Suprapubic skin (tissue), 3 donors: ENCODE measurements at regions not wholly inside any gene's neighbourhood (a gene's known extent, or its start where the extent isn't known, plus 50 kb on each side); places are given as distances from the start of the nearest gene placed in this dataset.

Experiments
- POLR2A ChIP-seq, 2 donors: fragments of 450-650 bp; IDR thresholded peaks; one replicate each; pipeline ENCODE4 v1.6.1; 2017; ENCODE audit warnings: antibody characterized with exemption in 2 of 2, mild to moderate bottlenecking in 2 of 2, moderate library complexity in 2 of 2
- TF ChIP-seq, protein P1 (sequence below), 2 donors: fragments of 200-600 bp in 1 of 2; fragments of 450-650 bp in 1 of 2; sonication (generic) in 1 of 2; IDR thresholded peaks; one replicate each; pipeline ENCODE4 v1.5.1; 2016 to 2019; ENCODE audit warnings: antibody characterized with exemption in 2 of 2, mild to moderate bottlenecking in 1 of 2, moderate library complexity in 1 of 2

DNA sequence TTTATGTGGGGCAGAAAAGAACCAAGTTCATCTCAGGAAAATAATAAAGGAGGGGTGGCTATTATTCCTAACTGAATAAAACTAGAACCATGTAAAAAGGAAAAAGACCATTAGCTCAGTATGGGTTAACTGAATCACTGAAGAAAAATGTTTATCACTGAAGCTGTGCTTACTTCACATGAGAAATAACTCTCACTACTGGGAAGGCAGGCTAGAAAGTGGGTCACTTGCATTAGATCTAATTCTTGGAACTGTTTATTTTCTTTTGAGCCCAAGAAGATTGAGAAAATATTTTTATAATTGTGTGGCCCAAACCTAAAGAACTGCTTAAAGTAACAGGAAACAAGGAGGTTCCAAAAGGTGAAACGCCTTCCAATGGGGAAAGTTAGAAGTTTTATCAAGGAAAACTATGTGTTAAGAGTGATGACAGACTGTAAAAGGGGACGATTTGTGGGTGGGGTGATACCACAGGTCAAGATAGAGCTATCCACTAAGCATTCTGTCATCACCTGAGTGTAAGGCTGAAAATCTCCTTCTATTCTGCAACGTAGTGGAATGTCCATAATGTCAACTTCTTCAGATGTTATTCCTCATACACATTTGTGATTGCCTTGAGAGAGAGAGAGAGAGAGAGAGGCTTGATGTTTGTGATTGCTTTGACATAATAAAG lies 1083.5 kb downstream of the PCDH7 start:
- TF ChIP-seq, protein P1, sequence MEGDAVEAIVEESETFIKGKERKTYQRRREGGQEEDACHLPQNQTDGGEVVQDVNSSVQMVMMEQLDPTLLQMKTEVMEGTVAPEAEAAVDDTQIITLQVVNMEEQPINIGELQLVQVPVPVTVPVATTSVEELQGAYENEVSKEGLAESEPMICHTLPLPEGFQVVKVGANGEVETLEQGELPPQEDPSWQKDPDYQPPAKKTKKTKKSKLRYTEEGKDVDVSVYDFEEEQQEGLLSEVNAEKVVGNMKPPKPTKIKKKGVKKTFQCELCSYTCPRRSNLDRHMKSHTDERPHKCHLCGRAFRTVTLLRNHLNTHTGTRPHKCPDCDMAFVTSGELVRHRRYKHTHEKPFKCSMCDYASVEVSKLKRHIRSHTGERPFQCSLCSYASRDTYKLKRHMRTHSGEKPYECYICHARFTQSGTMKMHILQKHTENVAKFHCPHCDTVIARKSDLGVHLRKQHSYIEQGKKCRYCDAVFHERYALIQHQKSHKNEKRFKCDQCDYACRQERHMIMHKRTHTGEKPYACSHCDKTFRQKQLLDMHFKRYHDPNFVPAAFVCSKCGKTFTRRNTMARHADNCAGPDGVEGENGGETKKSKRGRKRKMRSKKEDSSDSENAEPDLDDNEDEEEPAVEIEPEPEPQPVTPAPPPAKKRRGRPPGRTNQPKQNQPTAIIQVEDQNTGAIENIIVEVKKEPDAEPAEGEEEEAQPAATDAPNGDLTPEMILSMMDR (IDR thresholded peaks at IDR 0.05): no peak
- no peak for TF ChIP-seq POLR2A (IDR thresholded peaks at IDR 0.05)
